Neural cell (in vitro differentiated cells): ENCODE measurements at regions not wholly inside any gene's neighbourhood (a gene's known extent, or its start where the extent isn't known, plus 50 kb on each side); places are given as distances from the start of the nearest gene placed in this dataset.

Experiments
- CTCF ChIP-seq: fragments of 450-650 bp; IDR thresholded peaks from 2 replicates; pipeline ENCODE4 v1.5.1; 2014; ENCODE audit warnings: antibody characterized with exemption, mild to moderate bottlenecking, moderate library complexity; ENCODE audit not compliant: poor library complexity, severe bottlenecking
- EZH2 ChIP-seq: fragments of 200-600, 300-800 bp; shearing (Covaris generic), sonication (generic); IDR thresholded peaks from 2 replicates; pipeline ENCODE4 v1.6.1; 2014; ENCODE audit warnings: antibody characterized with exemption, low read length, borderline replicate concordance, mild to moderate bottlenecking; ENCODE audit not compliant: insufficient read depth, poor library complexity, severe bottlenecking
- RAD21 ChIP-seq: fragments of 450-650 bp; conservative IDR thresholded peaks from 2 replicates; pipeline ENCODE4 v1.6.1; 2014; ENCODE audit warnings: antibody characterized with exemption, mild to moderate bottlenecking, moderate library complexity
- REST ChIP-seq: IDR thresholded peaks from 2 replicates; pipeline ENCODE4 v1.6.1; 2012; ENCODE audit warnings: borderline replicate concordance

GRCh38 chr14:61638595-61639387 lies 56.5 kb upstream of the HIF1A start:
- TF ChIP-seq RAD21, result no peak
- no peak for TF ChIP-seq REST
- no peak for TF ChIP-seq CTCF
- TF ChIP-seq EZH2, result no peak
